GM23338 (cell line): ENCODE measurements at regions not wholly inside any gene's neighbourhood (a gene's known extent, or its start where the extent isn't known, plus 50 kb on each side); places are given as distances from the start of the nearest gene placed in this dataset.

ENCODE experiments used
- CTCF ChIP-seq, 2 experiments: fragments of 200-600 bp in 1 of 2; sonication (generic) in 1 of 2; conservative IDR thresholded peaks; 2 replicates each; pipeline versions ENCODE4 v1.5.1 to v1.6.1; 2016 to 2017; ENCODE audit warnings: antibody characterized with exemption in 2 of 2, low read depth in 2 of 2, mild to moderate bottlenecking in 2 of 2, moderate library complexity in 1 of 2
- ETS1 ChIP-seq: IDR thresholded peaks from 2 replicates; pipeline ENCODE4 v1.6.1; 2016; ENCODE audit warnings: antibody characterized with exemption
- EZH2 ChIP-seq: fragments of 200-600 bp; sonication (generic); IDR thresholded peaks from one replicate; pipeline ENCODE4 v1.8.0; 2017; ENCODE audit warnings: antibody characterized with exemption, mild to moderate bottlenecking, low read depth; ENCODE audit not compliant: unreplicated experiment
- EZH2phosphoT487 ChIP-seq: fragments of 200-600 bp; sonication (generic); IDR thresholded peaks from one replicate; pipeline ENCODE4 v1.8.1; 2018; ENCODE audit warnings: antibody characterized with exemption; ENCODE audit not compliant: unreplicated experiment
- JUNB ChIP-seq: IDR thresholded peaks from one replicate; pipeline ENCODE4 v1.6.1; 2016; ENCODE audit warnings: antibody characterized with exemption; ENCODE audit not compliant: unreplicated experiment
- NANOG ChIP-seq: IDR thresholded peaks from 2 replicates; pipeline ENCODE4 v1.6.1; 2016; ENCODE audit warnings: antibody characterized with exemption, borderline replicate concordance
- POLR2AphosphoS5 ChIP-seq: IDR thresholded peaks from 2 replicates; pipeline ENCODE4 v1.6.1; 2016; ENCODE audit warnings: antibody characterized with exemption, low read depth
- REST ChIP-seq: IDR thresholded peaks from one replicate; pipeline ENCODE4 v1.6.1; 2018; ENCODE audit warnings: antibody characterized with exemption; ENCODE audit not compliant: unreplicated experiment
- ZNF114 ChIP-seq: fragments of 250-450 bp; sonication (Bioruptor Pico); IDR thresholded peaks from 2 replicates; pipeline ENCODE4 v1.5.0; 2020; ENCODE audit warnings: mild to moderate bottlenecking, moderate library complexity
- ZNF462 ChIP-seq: fragments of 250-450 bp; sonication (Bioruptor Pico); IDR thresholded peaks from 2 replicates; pipeline ENCODE4 v1.5.0; 2020; ENCODE audit warnings: mild to moderate bottlenecking, moderate library complexity

GRCh38 chr11:45087086-45087899 lies 59.1 kb upstream of the PRDM11 start:
- TF ChIP-seq REST (no peak), CTCF (conservative IDR thresholded peaks at IDR 0.05; ENCODE audit: low read depth in 2 of 2) (no peak), POLR2AphosphoS5 (no peak), EZH2 (no peak), ZNF462 (no peak), JUNB (no peak), NANOG (no peak), EZH2phosphoT487 (no peak), ZNF114 (CRISPR knock-in tag) (no peak), ETS1 (no peak)
